ENCODE measurements at regions not wholly inside any gene's neighbourhood (a gene's known extent, or its start where the extent isn't known, plus 50 kb on each side); places are given as distances from the start of the nearest gene placed in this dataset.

GRCh38 chr7:13320333-13320732 lies 632.9 kb downstream of the ARL4A start:
- no peak for DNase-seq (ENCODE audit: low read depth)
- no peak overlapping the region for H3K4me3 ChIP-seq (ENCODE audit: low read depth, low read length)
- TF ChIP-seq CTCF (IDR thresholded peaks at IDR 0.05; ENCODE audit: control insufficient read depth, extremely low read depth, insufficient read depth) = no peak

- H3K4me3 ChIP-seq (ENCODE audit: low read depth, low read length) = no peak overlapping the region
- DNase-seq (ENCODE audit: low read depth) = peak; percentile 26
- no peak for TF ChIP-seq CTCF (IDR thresholded peaks at IDR 0.05; ENCODE audit: control insufficient read depth, extremely low read depth, insufficient read depth)
These were observed 633.9 kb downstream of the ARL4A start for GRCh38 chr7:13321316-13321715.

- no peak for TF ChIP-seq CTCF (IDR thresholded peaks at IDR 0.05; ENCODE audit: control insufficient read depth, extremely low read depth, insufficient read depth)
- H3K4me3 ChIP-seq (ENCODE audit: low read depth, low read length) = no peak overlapping the region
- no peak for DNase-seq (ENCODE audit: low read depth)
These were observed 634.7 kb downstream of the ARL4A start for GRCh38 chr7:13322126-13322525.

- no peak for DNase-seq (ENCODE audit: low read depth)
- no peak overlapping the region for H3K4me3 ChIP-seq (ENCODE audit: low read depth, low read length)
- TF ChIP-seq CTCF (IDR thresholded peaks at IDR 0.05; ENCODE audit: control insufficient read depth, extremely low read depth, insufficient read depth) = no peak
These were observed 640.2 kb downstream of the ARL4A start for GRCh38 chr7:13327669-13328068.

- no peak for DNase-seq (ENCODE audit: low read depth)
- no peak overlapping the region for H3K4me3 ChIP-seq (ENCODE audit: low read depth, low read length)
- no peak for TF ChIP-seq CTCF (IDR thresholded peaks at IDR 0.05; ENCODE audit: control insufficient read depth, extremely low read depth, insufficient read depth)
These were observed 645.9 kb downstream of the ARL4A start for GRCh38 chr7:13333371-13333770.

- DNase-seq (ENCODE audit: low read depth) = no peak
- no peak overlapping the region for H3K4me3 ChIP-seq (ENCODE audit: low read depth, low read length)
- TF ChIP-seq CTCF (IDR thresholded peaks at IDR 0.05; ENCODE audit: control insufficient read depth, extremely low read depth, insufficient read depth) = no peak
These were observed 648.8 kb downstream of the ARL4A start for GRCh38 chr7:13336227-13336626.

- no peak overlapping the region for H3K4me3 ChIP-seq (ENCODE audit: low read depth, low read length)
- no peak for DNase-seq (ENCODE audit: low read depth)
- no peak for TF ChIP-seq CTCF (IDR thresholded peaks at IDR 0.05; ENCODE audit: control insufficient read depth, extremely low read depth, insufficient read depth)
These were observed 636.8 kb downstream of the ETV1 start for GRCh38 chr7:13352677-13353076.
